ENCODE measurements at regions not wholly inside any gene's neighbourhood (a gene's known extent, or its start where the extent isn't known, plus 50 kb on each side); places are given as distances from the start of the nearest gene placed in this dataset.
"Not testable (repeated sequence)": the region's sequence is repeated elsewhere in the genome, so short reads cannot be mapped to it uniquely, and the experiment has no call there.

DNA sequence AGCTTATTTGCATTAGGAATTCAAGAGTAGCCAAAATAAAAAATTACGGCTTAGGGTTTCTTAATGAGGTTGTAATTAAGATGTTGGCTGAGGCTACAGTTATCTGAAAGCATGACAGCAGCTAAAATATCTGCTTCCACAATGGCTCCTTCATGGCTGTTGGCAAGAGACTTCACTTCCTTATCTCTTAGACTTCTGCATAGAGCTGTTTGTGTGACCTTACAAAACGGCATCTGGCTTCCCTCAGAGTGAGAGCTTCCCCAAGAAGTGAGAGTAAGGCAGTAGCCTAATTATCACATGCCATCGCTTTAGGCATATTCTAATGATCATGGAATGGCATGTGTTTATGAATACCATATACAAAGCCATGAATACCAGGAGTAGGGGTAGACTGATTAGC lies 57.6 kb downstream of the CCDC59 start:
- Histone ChIP-seq H3K9ac (ENCODE audit: extremely low read depth, low read length, poor library complexity, severe bottlenecking) (no peak overlapping the region), H3K36me3 (ENCODE audit: control insufficient read depth, insufficient read depth, low read length) (no peaks in the 10 kb centered on the region), H3K4me3 (ENCODE audit: low read length) (no peak overlapping the region), H3K27ac (ENCODE audit: low read depth, low read length) (no peak overlapping the region), H3K27me3 (ENCODE audit: control insufficient read depth, insufficient read depth, low read length, poor library complexity, severe bottlenecking) (no peaks in the 10 kb centered on the region), H3K4me1 (ENCODE audit: control insufficient read depth, insufficient read depth, low read length) (no peaks in the 10 kb centered on the region), H3K9me3 (ENCODE audit: control insufficient read depth, low read length) (no peaks in the 10 kb centered on the region)
- TF ChIP-seq, protein P1, sequence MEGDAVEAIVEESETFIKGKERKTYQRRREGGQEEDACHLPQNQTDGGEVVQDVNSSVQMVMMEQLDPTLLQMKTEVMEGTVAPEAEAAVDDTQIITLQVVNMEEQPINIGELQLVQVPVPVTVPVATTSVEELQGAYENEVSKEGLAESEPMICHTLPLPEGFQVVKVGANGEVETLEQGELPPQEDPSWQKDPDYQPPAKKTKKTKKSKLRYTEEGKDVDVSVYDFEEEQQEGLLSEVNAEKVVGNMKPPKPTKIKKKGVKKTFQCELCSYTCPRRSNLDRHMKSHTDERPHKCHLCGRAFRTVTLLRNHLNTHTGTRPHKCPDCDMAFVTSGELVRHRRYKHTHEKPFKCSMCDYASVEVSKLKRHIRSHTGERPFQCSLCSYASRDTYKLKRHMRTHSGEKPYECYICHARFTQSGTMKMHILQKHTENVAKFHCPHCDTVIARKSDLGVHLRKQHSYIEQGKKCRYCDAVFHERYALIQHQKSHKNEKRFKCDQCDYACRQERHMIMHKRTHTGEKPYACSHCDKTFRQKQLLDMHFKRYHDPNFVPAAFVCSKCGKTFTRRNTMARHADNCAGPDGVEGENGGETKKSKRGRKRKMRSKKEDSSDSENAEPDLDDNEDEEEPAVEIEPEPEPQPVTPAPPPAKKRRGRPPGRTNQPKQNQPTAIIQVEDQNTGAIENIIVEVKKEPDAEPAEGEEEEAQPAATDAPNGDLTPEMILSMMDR (conservative IDR thresholded peaks at IDR 0.05): no peak
- 80 to 89% methylated on average over 2 to 3 of the region's 3 CpGs for WGBS, 2 experiments (ENCODE audit: insufficient coverage in 1 of 2, insufficient read length in 1 of 2)
- H3K27me3 Mint-ChIP-seq (ENCODE audit: insufficient read depth): no peaks in the 10 kb centered on the region
- H3K9me3 Mint-ChIP-seq: no peaks in the 10 kb centered on the region
- no peak overlapping the region for H3K27ac Mint-ChIP-seq
- no peak overlapping the region for H3K4me3 Mint-ChIP-seq
- H3K4me1 Mint-ChIP-seq: no peaks in the 10 kb centered on the region
- H3K36me3 Mint-ChIP-seq (ENCODE audit: low read depth): no peaks in the 10 kb centered on the region
- DNase-seq: no peak

DNA sequence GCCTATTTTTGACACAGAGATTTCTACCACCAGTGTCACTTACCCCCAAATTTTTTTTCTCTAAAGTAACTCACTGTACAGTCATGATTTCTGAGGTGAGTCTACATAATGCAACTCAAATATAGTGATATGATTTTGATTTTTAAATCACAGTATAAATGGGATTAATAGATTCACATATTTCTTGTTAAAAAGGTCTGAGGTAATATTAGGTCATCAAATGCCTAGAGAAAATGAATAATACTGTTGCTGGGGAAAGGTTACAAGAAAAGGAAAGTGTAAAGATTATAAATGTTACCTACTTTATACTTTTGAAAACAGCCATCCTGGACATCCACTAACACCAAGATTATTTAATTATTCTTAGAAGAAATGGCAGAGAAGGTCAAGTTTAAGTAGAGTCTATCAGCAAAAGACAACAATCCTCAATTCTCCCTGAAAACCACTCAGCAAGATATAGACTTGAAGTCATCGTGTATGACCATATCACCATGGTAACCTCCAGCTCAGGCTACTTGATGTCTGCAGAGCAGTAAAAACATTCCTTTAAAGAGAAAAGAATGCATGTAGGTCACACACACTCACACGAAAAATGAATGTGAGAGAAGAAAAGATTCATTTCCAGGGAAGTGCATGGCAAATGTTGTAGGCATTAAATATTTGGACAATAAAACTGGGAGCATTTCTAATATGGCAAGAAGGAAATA lies 58.7 kb downstream of the CCDC59 start:
- Mint-ChIP-seq H3K36me3 (ENCODE audit: low read depth) (no peaks in the 10 kb centered on the region), H3K27me3 (ENCODE audit: insufficient read depth) (no peaks in the 10 kb centered on the region), H3K9me3 (no peaks in the 10 kb centered on the region), H3K4me3 (no peak overlapping the region), H3K27ac (no peak overlapping the region), H3K4me1 (no peaks in the 10 kb centered on the region)
- WGBS, 2 experiments (ENCODE audit: insufficient coverage in 1 of 2, insufficient read length in 1 of 2): 70% methylated on average over 2 of the region's 2 CpGs; no CpG with 5 or more reads in 1 of the 2 experiments
- H3K36me3 ChIP-seq (ENCODE audit: control insufficient read depth, insufficient read depth, low read length): no peaks in the 10 kb centered on the region
- H3K9ac ChIP-seq (ENCODE audit: extremely low read depth, low read length, poor library complexity, severe bottlenecking): no peak overlapping the region
- no peaks in the 10 kb centered on the region for H3K4me1 ChIP-seq (ENCODE audit: control insufficient read depth, insufficient read depth, low read length)
- no peaks in the 10 kb centered on the region for H3K9me3 ChIP-seq (ENCODE audit: control insufficient read depth, low read length)
- H3K4me3 ChIP-seq (ENCODE audit: low read length): no peak overlapping the region
- no peaks in the 10 kb centered on the region for H3K27me3 ChIP-seq (ENCODE audit: control insufficient read depth, insufficient read depth, low read length, poor library complexity, severe bottlenecking)
- TF ChIP-seq, protein P1 (conservative IDR thresholded peaks at IDR 0.05): no peak
- DNase-seq: no peak
- H3K27ac ChIP-seq (ENCODE audit: low read depth, low read length): peak overlapping the region; percentile 73

DNA sequence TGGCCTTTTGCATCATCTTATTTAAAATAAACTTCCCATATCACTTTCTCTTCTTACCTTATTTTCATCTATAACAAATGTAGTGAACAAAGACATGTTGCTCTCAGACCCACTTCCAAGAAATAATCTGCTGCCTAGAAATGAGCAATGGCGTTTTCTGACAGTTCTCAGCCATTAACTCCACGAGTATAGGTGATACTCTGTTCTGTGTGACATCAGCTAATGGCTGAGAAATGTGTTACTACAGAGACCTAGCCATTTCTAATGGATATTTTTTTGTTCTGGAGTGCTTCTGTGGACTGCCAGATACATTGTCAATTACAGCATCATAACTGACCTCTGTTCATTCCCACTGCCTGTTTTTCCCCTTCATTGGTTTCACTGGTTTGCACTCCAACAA lies 67.8 kb downstream of the CCDC59 start:
- Histone ChIP-seq H3K9ac (ENCODE audit: extremely low read depth, low read length, poor library complexity, severe bottlenecking) (no peak overlapping the region), H3K27me3 (ENCODE audit: control insufficient read depth, insufficient read depth, low read length, poor library complexity, severe bottlenecking) (peaks cover 15% of the 10 kb centered on the region), H3K4me1 (ENCODE audit: control insufficient read depth, insufficient read depth, low read length) (no peaks in the 10 kb centered on the region), H3K4me3 (ENCODE audit: low read length) (no peak overlapping the region), H3K9me3 (ENCODE audit: control insufficient read depth, low read length) (no peaks in the 10 kb centered on the region), H3K36me3 (ENCODE audit: control insufficient read depth, insufficient read depth, low read length) (no peaks in the 10 kb centered on the region), H3K27ac (ENCODE audit: low read depth, low read length) (no peak overlapping the region)
- H3K36me3 Mint-ChIP-seq (ENCODE audit: low read depth): no peaks in the 10 kb centered on the region
- no peaks in the 10 kb centered on the region for H3K4me1 Mint-ChIP-seq
- 73 to 79% methylated on average over 2 of the region's 2 CpGs for WGBS, 2 experiments (ENCODE audit: insufficient coverage in 1 of 2, insufficient read length in 1 of 2)
- TF ChIP-seq, protein P1 (conservative IDR thresholded peaks at IDR 0.05): no peak
- H3K27me3 Mint-ChIP-seq (ENCODE audit: insufficient read depth): peaks cover 4% of the 10 kb centered on the region
- no peak overlapping the region for H3K27ac Mint-ChIP-seq
- DNase-seq: no peak
- H3K9me3 Mint-ChIP-seq: no peaks in the 10 kb centered on the region
- no peak overlapping the region for H3K4me3 Mint-ChIP-seq

DNA sequence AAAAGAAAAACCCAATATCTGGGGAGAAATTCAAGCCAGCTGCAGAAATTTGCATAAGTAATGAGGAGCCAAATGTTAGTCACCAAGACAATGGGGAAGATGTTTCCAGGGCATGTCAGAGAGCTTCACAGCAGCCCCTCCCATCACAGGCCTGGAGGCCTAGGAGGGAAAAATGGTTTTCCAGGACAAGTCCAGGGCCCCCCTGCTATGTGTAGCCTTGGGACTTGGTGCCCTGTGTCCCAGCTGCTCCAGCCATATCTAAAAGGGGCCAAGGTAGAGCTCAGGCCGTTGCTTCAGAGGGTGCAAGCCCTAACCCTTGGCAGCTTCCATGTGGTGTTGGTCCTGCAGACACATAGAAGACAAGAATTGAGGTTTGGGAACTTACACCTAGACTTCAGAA lies 76.9 kb downstream of the CCDC59 start:
- H3K4me1 Mint-ChIP-seq; H3K36me3 ChIP-seq (ENCODE audit: control insufficient read depth, insufficient read depth, low read length); H3K4me3 Mint-ChIP-seq; H3K27ac ChIP-seq (ENCODE audit: low read depth, low read length); H3K27ac Mint-ChIP-seq; H3K4me3 ChIP-seq (ENCODE audit: low read length); H3K4me1 ChIP-seq (ENCODE audit: control insufficient read depth, insufficient read depth, low read length); H3K27me3 Mint-ChIP-seq (ENCODE audit: insufficient read depth); H3K36me3 Mint-ChIP-seq (ENCODE audit: low read depth); H3K27me3 ChIP-seq (ENCODE audit: control insufficient read depth, insufficient read depth, low read length, poor library complexity, severe bottlenecking); H3K9ac ChIP-seq (ENCODE audit: extremely low read depth, low read length, poor library complexity, severe bottlenecking): not testable (repeated sequence)
- peak; percentile 63 for DNase-seq
- 0% methylated on average over 1 of the region's 1 CpG; no CpG with 5 or more reads in 1 of the 2 experiments for WGBS, 2 experiments (ENCODE audit: insufficient coverage in 1 of 2, insufficient read length in 1 of 2)
- peaks cover 26% of the 10 kb centered on the region for H3K9me3 Mint-ChIP-seq
- H3K9me3 ChIP-seq (ENCODE audit: control insufficient read depth, low read length): peaks cover 12% of the 10 kb centered on the region
